HCT116 (cell line): ENCODE measurements at regions not wholly inside any gene's neighbourhood (a gene's known extent, or its start where the extent isn't known, plus 50 kb on each side); places are given as distances from the start of the nearest gene placed in this dataset.

ENCODE experiments used
- RAD21 ChIP-seq: IDR thresholded peaks from 2 replicates; pipeline ENCODE4 v1.6.1; 2012; ENCODE audit warnings: low read depth, mild to moderate bottlenecking
- TF ChIP-seq, protein P1 (sequence below), 3 experiments: fragments of 200-600 bp in 1 of 3; sonication (generic) in 1 of 3; IDR thresholded peaks in 2 of 3; conservative IDR thresholded peaks in 1 of 3; 2 replicates each; pipeline ENCODE4 v1.5.1; 2012 to 2017; ENCODE audit warnings: low read depth in 2 of 3, low read length in 2 of 3, antibody characterized with exemption in 1 of 3, borderline replicate concordance in 1 of 3, control low read depth in 1 of 3, mild to moderate bottlenecking in 1 of 3, mixed read lengths in 1 of 3, mixed run types in 1 of 3, moderate library complexity in 1 of 3; ENCODE audit not compliant: insufficient read depth in 1 of 3
- TF ChIP-seq, protein P2 (sequence below): IDR thresholded peaks from 2 replicates; pipeline ENCODE4 v1.6.1; 2011; ENCODE audit warnings: mild to moderate bottlenecking, low read length, moderate library complexity; ENCODE audit not compliant: insufficient replicate concordance; ENCODE audit errors: extremely low read depth
- TF ChIP-seq, protein P3 (sequence below): IDR thresholded peaks from 2 replicates; pipeline ENCODE4 v1.6.1; 2012; ENCODE audit warnings: low read depth

DNA sequence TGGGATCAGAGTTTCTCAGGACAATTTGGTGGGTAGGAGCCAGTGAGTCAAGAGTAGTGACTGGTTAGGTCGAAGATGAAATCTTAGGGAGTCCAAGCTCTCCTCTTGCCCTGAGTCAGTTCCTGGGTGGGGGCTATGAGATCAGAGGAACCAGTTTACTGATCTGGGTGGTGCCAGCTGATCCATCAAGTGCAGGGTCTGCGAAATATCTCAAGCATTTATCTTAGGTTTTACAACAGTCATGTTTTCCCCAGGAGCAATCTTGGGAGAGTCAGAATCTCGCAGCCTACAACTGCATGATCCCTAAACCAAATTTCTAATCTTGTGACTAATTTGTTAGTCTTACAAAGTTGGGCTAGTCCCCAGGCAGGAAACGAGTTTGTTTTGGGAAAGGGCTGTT, 1833.2 kb upstream of the PCDH7 start:
- TF ChIP-seq, protein P1, sequence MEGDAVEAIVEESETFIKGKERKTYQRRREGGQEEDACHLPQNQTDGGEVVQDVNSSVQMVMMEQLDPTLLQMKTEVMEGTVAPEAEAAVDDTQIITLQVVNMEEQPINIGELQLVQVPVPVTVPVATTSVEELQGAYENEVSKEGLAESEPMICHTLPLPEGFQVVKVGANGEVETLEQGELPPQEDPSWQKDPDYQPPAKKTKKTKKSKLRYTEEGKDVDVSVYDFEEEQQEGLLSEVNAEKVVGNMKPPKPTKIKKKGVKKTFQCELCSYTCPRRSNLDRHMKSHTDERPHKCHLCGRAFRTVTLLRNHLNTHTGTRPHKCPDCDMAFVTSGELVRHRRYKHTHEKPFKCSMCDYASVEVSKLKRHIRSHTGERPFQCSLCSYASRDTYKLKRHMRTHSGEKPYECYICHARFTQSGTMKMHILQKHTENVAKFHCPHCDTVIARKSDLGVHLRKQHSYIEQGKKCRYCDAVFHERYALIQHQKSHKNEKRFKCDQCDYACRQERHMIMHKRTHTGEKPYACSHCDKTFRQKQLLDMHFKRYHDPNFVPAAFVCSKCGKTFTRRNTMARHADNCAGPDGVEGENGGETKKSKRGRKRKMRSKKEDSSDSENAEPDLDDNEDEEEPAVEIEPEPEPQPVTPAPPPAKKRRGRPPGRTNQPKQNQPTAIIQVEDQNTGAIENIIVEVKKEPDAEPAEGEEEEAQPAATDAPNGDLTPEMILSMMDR (IDR thresholded peaks at IDR 0.05 in 2 of 3, conservative IDR thresholded peaks at IDR 0.05 in 1 of 3; ENCODE audit: borderline replicate concordance in 1 of 3, insufficient read depth in 1 of 3, low read depth in 2 of 3, low read length in 2 of 3) = no peak
- TF ChIP-seq, protein P2, sequence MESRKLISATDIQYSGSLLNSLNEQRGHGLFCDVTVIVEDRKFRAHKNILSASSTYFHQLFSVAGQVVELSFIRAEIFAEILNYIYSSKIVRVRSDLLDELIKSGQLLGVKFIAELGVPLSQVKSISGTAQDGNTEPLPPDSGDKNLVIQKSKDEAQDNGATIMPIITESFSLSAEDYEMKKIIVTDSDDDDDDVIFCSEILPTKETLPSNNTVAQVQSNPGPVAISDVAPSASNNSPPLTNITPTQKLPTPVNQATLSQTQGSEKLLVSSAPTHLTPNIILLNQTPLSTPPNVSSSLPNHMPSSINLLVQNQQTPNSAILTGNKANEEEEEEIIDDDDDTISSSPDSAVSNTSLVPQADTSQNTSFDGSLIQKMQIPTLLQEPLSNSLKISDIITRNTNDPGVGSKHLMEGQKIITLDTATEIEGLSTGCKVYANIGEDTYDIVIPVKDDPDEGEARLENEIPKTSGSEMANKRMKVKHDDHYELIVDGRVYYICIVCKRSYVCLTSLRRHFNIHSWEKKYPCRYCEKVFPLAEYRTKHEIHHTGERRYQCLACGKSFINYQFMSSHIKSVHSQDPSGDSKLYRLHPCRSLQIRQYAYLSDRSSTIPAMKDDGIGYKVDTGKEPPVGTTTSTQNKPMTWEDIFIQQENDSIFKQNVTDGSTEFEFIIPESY = no peak
- TF ChIP-seq RAD21 = no peak
- TF ChIP-seq, protein P3, sequence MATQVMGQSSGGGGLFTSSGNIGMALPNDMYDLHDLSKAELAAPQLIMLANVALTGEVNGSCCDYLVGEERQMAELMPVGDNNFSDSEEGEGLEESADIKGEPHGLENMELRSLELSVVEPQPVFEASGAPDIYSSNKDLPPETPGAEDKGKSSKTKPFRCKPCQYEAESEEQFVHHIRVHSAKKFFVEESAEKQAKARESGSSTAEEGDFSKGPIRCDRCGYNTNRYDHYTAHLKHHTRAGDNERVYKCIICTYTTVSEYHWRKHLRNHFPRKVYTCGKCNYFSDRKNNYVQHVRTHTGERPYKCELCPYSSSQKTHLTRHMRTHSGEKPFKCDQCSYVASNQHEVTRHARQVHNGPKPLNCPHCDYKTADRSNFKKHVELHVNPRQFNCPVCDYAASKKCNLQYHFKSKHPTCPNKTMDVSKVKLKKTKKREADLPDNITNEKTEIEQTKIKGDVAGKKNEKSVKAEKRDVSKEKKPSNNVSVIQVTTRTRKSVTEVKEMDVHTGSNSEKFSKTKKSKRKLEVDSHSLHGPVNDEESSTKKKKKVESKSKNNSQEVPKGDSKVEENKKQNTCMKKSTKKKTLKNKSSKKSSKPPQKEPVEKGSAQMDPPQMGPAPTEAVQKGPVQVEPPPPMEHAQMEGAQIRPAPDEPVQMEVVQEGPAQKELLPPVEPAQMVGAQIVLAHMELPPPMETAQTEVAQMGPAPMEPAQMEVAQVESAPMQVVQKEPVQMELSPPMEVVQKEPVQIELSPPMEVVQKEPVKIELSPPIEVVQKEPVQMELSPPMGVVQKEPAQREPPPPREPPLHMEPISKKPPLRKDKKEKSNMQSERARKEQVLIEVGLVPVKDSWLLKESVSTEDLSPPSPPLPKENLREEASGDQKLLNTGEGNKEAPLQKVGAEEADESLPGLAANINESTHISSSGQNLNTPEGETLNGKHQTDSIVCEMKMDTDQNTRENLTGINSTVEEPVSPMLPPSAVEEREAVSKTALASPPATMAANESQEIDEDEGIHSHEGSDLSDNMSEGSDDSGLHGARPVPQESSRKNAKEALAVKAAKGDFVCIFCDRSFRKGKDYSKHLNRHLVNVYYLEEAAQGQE = no peak
